ENCODE measurements at regions not wholly inside any gene's neighbourhood (a gene's known extent, or its start where the extent isn't known, plus 50 kb on each side); places are given as distances from the start of the nearest gene placed in this dataset.

DNA sequence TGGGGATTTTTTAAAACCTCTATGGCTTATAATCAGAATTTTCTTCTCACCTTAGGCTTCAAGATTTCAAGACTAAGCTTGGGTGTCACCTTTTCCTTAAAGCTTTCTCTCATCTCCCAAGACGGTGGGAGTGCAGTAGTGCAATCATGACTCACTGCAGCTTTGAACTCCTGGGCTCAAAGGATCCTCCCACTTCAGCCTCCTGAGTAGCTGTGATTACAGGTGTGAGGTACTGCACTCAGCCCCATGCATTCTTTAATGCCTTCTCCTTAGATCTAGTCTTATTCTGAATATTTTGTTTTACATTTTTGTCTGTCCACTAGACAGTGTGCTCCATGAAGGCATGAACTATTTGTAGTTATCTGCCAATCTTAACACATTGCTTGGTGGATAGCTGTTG lies 55.7 kb upstream of the FAT3 start:
- Histone ChIP-seq H3K9ac (ENCODE audit: low read depth, low read length, poor library complexity) (no peak overlapping the region), H3K79me1 (ENCODE audit: low read depth, low read length) (no peaks in the 10 kb centered on the region), H2BK15ac (ENCODE audit: low read length) (no peak overlapping the region), H2BK5ac (ENCODE audit: low read length) (no peak overlapping the region), H3K4me2 (ENCODE audit: insufficient read depth, low read length, poor library complexity, severe bottlenecking) (no peak overlapping the region), H4K8ac (ENCODE audit: low read depth, low read length) (no peak overlapping the region), H2BK120ac (ENCODE audit: low read depth, low read length) (no peak overlapping the region), H3K27ac (replicated peaks; ENCODE audit: low read length) (no peak overlapping the region), H3K4me3 (ENCODE audit: low read length in 2 of 2) (no peak overlapping the region), H3K9me3 (replicated peaks in 1 of 2; ENCODE audit: control insufficient read depth in 2 of 2, insufficient read depth in 1 of 2, low read depth in 1 of 2, low read length in 2 of 2) (no peaks in the 10 kb centered on the region), H2AK5ac (ENCODE audit: low read depth, low read length) (no peak overlapping the region), H3K27me3 (ENCODE audit: control insufficient read depth in 3 of 3, insufficient read depth in 3 of 3, low read depth in 1 of 3, low read length in 3 of 3) (no peaks in the 10 kb centered on the region), H3K4ac (ENCODE audit: low read length) (no peak overlapping the region), H3K23ac (ENCODE audit: low read depth, low read length, poor library complexity) (no peak overlapping the region), H3K4me1 (ENCODE audit: control insufficient read depth in 2 of 2, insufficient read depth in 1 of 2, low read depth in 1 of 2, low read length in 2 of 2) (no peaks in the 10 kb centered on the region), H2BK12ac (ENCODE audit: low read length) (no peak overlapping the region), H3K14ac (ENCODE audit: low read length) (no peak overlapping the region), H3K36me3 (replicated peaks in 1 of 2; ENCODE audit: control insufficient read depth in 2 of 2, insufficient read depth in 2 of 2, low read length in 2 of 2) (no peaks in the 10 kb centered on the region), H2AFZ (ENCODE audit: low read length) (no peak overlapping the region), H3K18ac (ENCODE audit: low read length) (no peak overlapping the region), H4K91ac (ENCODE audit: low read depth, low read length, poor library complexity) (no peak overlapping the region)
- WGBS, 2 donors (ENCODE audit: extremely low coverage in 2 of 2, insufficient read length in 2 of 2, insufficient replicate concordance in 1 of 2): no CpG with 5 or more reads among the region's 1 CpG
- DNase-seq (ENCODE audit: low spot score): no peak

DNA sequence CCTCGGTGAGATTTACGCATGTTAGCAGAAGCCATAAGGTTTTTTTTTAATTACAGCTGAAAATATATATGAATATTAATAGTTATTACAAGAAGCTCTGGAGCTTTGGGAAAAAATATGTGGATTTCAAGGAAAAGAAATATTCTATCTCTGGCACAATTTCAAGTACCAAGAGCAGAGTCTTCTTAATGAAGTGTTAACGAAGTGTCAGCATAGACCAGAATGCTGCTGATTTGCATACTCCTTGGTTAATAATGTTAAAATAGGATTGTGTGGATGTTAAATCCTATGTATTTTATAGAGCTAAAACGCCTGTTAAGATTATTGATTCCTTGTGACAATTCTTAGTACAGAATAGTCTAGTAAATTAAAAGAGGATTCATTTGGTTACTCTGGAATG lies 57.0 kb upstream of the FAT3 start:
- no peak overlapping the region for H3K4me3 ChIP-seq (ENCODE audit: low read length in 2 of 2)
- no peaks in the 10 kb centered on the region for H3K9me3 ChIP-seq (replicated peaks in 1 of 2; ENCODE audit: control insufficient read depth in 2 of 2, insufficient read depth in 1 of 2, low read depth in 1 of 2, low read length in 2 of 2)
- H3K14ac ChIP-seq (ENCODE audit: low read length): no peak overlapping the region
- no peak overlapping the region for H3K18ac ChIP-seq (ENCODE audit: low read length)
- no peak overlapping the region for H3K23ac ChIP-seq (ENCODE audit: low read depth, low read length, poor library complexity)
- no peak for DNase-seq (ENCODE audit: low spot score)
- H3K9ac ChIP-seq (ENCODE audit: low read depth, low read length, poor library complexity): no peak overlapping the region
- no peak overlapping the region for H3K4me2 ChIP-seq (ENCODE audit: insufficient read depth, low read length, poor library complexity, severe bottlenecking)
- no CpG with 5 or more reads among the region's 4 CpGs for WGBS, 2 donors (ENCODE audit: extremely low coverage in 2 of 2, insufficient read length in 2 of 2, insufficient replicate concordance in 1 of 2)
- no peaks in the 10 kb centered on the region for H3K79me1 ChIP-seq (ENCODE audit: low read depth, low read length)
- no peak overlapping the region for H4K8ac ChIP-seq (ENCODE audit: low read depth, low read length)
- H2BK12ac ChIP-seq (ENCODE audit: low read length): no peak overlapping the region
- H3K4ac ChIP-seq (ENCODE audit: low read length): no peak overlapping the region
- H2AFZ ChIP-seq (ENCODE audit: low read length): no peak overlapping the region
- H3K27me3 ChIP-seq (ENCODE audit: control insufficient read depth in 3 of 3, insufficient read depth in 3 of 3, low read depth in 1 of 3, low read length in 3 of 3): no peaks in the 10 kb centered on the region
- no peak overlapping the region for H2AK5ac ChIP-seq (ENCODE audit: low read depth, low read length)
- H2BK15ac ChIP-seq (ENCODE audit: low read length): no peak overlapping the region
- no peak overlapping the region for H4K91ac ChIP-seq (ENCODE audit: low read depth, low read length, poor library complexity)
- no peak overlapping the region for H3K27ac ChIP-seq (replicated peaks; ENCODE audit: low read length)
- H2BK5ac ChIP-seq (ENCODE audit: low read length): no peak overlapping the region
- H3K36me3 ChIP-seq (replicated peaks in 1 of 2; ENCODE audit: control insufficient read depth in 2 of 2, insufficient read depth in 2 of 2, low read length in 2 of 2): no peaks in the 10 kb centered on the region
- H3K4me1 ChIP-seq (ENCODE audit: control insufficient read depth in 2 of 2, insufficient read depth in 1 of 2, low read depth in 1 of 2, low read length in 2 of 2): no peaks in the 10 kb centered on the region
- no peak overlapping the region for H2BK120ac ChIP-seq (ENCODE audit: low read depth, low read length)

DNA sequence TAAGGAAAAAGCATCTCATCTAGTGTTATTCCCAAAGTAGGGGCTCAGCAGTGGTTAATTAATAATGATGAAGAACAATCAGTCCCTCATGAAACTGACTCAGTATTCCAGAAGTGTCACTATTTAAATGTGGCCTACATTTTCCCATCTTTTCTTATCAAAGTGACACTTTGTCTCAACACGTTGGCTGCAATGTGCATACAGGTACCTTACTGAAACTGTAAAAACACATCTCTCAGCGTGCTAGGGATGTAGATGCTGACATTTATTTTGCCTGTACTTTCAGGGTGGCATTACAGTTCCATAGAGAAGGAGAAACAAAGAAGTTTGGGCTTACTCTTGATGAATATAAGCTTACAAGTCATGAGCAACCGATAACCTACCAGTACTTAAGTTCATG lies 58.3 kb upstream of the FAT3 start:
- no CpG with 5 or more reads among the region's 3 CpGs for WGBS, 2 donors (ENCODE audit: extremely low coverage in 2 of 2, insufficient read length in 2 of 2, insufficient replicate concordance in 1 of 2)
- Histone ChIP-seq H3K27me3 (ENCODE audit: control insufficient read depth in 3 of 3, insufficient read depth in 3 of 3, low read depth in 1 of 3, low read length in 3 of 3) (no peaks in the 10 kb centered on the region), H4K91ac (ENCODE audit: low read depth, low read length, poor library complexity) (no peak overlapping the region), H3K4me3 (ENCODE audit: low read length in 2 of 2) (no peak overlapping the region), H4K8ac (ENCODE audit: low read depth, low read length) (no peak overlapping the region), H3K23ac (ENCODE audit: low read depth, low read length, poor library complexity) (no peak overlapping the region), H2BK15ac (ENCODE audit: low read length) (no peak overlapping the region), H2BK5ac (ENCODE audit: low read length) (no peak overlapping the region), H2AK5ac (ENCODE audit: low read depth, low read length) (no peak overlapping the region), H3K18ac (ENCODE audit: low read length) (no peak overlapping the region), H2BK12ac (ENCODE audit: low read length) (no peak overlapping the region), H3K9ac (ENCODE audit: low read depth, low read length, poor library complexity) (no peak overlapping the region), H2BK120ac (ENCODE audit: low read depth, low read length) (no peak overlapping the region), H3K9me3 (replicated peaks in 1 of 2; ENCODE audit: control insufficient read depth in 2 of 2, insufficient read depth in 1 of 2, low read depth in 1 of 2, low read length in 2 of 2) (no peaks in the 10 kb centered on the region), H3K4me2 (ENCODE audit: insufficient read depth, low read length, poor library complexity, severe bottlenecking) (no peak overlapping the region), H3K4me1 (ENCODE audit: control insufficient read depth in 2 of 2, insufficient read depth in 1 of 2, low read depth in 1 of 2, low read length in 2 of 2) (no peaks in the 10 kb centered on the region), H3K14ac (ENCODE audit: low read length) (no peak overlapping the region), H3K4ac (ENCODE audit: low read length) (no peak overlapping the region), H3K36me3 (replicated peaks in 1 of 2; ENCODE audit: control insufficient read depth in 2 of 2, insufficient read depth in 2 of 2, low read length in 2 of 2) (no peaks in the 10 kb centered on the region), H2AFZ (ENCODE audit: low read length) (no peak overlapping the region), H3K27ac (replicated peaks; ENCODE audit: low read length) (no peak overlapping the region), H3K79me1 (ENCODE audit: low read depth, low read length) (no peaks in the 10 kb centered on the region)
- DNase-seq (ENCODE audit: low spot score): no peak

DNA sequence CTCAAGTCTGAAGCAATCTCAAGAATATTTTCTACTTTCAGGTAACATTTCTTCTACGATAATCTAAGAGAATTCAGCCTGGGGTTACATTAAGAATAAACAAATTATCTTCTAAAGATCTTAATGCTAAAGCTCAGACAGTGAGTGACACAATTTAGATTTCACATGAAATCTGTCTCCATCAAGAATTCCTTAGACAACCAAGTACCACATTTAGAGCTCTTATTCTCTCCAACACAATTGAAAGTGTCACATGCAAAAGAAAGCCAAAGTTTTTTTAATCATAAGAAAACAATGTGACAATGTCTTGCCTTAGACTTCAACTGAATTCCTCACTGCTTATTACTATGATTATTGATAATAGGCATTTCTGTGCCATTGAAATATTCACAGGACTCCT lies 60.7 kb upstream of the FAT3 start:
- H3K27me3 ChIP-seq (ENCODE audit: control insufficient read depth in 3 of 3, insufficient read depth in 3 of 3, low read depth in 1 of 3, low read length in 3 of 3): no peaks in the 10 kb centered on the region
- H2BK5ac ChIP-seq (ENCODE audit: low read length): no peak overlapping the region
- no peak overlapping the region for H3K14ac ChIP-seq (ENCODE audit: low read length)
- no peak overlapping the region for H3K4me2 ChIP-seq (ENCODE audit: insufficient read depth, low read length, poor library complexity, severe bottlenecking)
- H2BK15ac ChIP-seq (ENCODE audit: low read length): no peak overlapping the region
- H3K18ac ChIP-seq (ENCODE audit: low read length): no peak overlapping the region
- H2BK12ac ChIP-seq (ENCODE audit: low read length): no peak overlapping the region
- H3K23ac ChIP-seq (ENCODE audit: low read depth, low read length, poor library complexity): no peak overlapping the region
- no peak overlapping the region for H2BK120ac ChIP-seq (ENCODE audit: low read depth, low read length)
- no peak for DNase-seq (ENCODE audit: low spot score)
- H3K4me3 ChIP-seq (ENCODE audit: low read length in 2 of 2): no peak overlapping the region
- H2AFZ ChIP-seq (ENCODE audit: low read length): no peak overlapping the region
- H3K9me3 ChIP-seq (replicated peaks in 1 of 2; ENCODE audit: control insufficient read depth in 2 of 2, insufficient read depth in 1 of 2, low read depth in 1 of 2, low read length in 2 of 2): no peaks in the 10 kb centered on the region
- no peak overlapping the region for H2AK5ac ChIP-seq (ENCODE audit: low read depth, low read length)
- H3K4ac ChIP-seq (ENCODE audit: low read length): no peak overlapping the region
- no peaks in the 10 kb centered on the region for H3K79me1 ChIP-seq (ENCODE audit: low read depth, low read length)
- H3K9ac ChIP-seq (ENCODE audit: low read depth, low read length, poor library complexity): no peak overlapping the region
- WGBS, 2 donors (ENCODE audit: extremely low coverage in 2 of 2, insufficient read length in 2 of 2, insufficient replicate concordance in 1 of 2): no CpG with 5 or more reads among the region's 1 CpG
- no peaks in the 10 kb centered on the region for H3K4me1 ChIP-seq (ENCODE audit: control insufficient read depth in 2 of 2, insufficient read depth in 1 of 2, low read depth in 1 of 2, low read length in 2 of 2)
- no peak overlapping the region for H3K27ac ChIP-seq (replicated peaks; ENCODE audit: low read length)
- H4K8ac ChIP-seq (ENCODE audit: low read depth, low read length): no peak overlapping the region
- no peaks in the 10 kb centered on the region for H3K36me3 ChIP-seq (replicated peaks in 1 of 2; ENCODE audit: control insufficient read depth in 2 of 2, insufficient read depth in 2 of 2, low read length in 2 of 2)
- no peak overlapping the region for H4K91ac ChIP-seq (ENCODE audit: low read depth, low read length, poor library complexity)
